Gastroesophageal sphincter (tissue), 3 donors: ENCODE measurements at regions not wholly inside any gene's neighbourhood (a gene's known extent, or its start where the extent isn't known, plus 50 kb on each side); places are given as distances from the start of the nearest gene placed in this dataset.

ENCODE experiments used
- CTCF ChIP-seq, 4 experiments: fragments of 200-600 bp in 2 of 4; fragments of 450-650 bp in 2 of 4; sonication (generic) in 1 of 4; IDR thresholded peaks; one replicate each; pipeline ENCODE4 v1.5.1; 2017 to 2019; ENCODE audit warnings: antibody characterized with exemption in 4 of 4, mild to moderate bottlenecking in 2 of 4, moderate library complexity in 2 of 4
- EP300 ChIP-seq: sonication (generic); formaldehyde crosslinking; IDR thresholded peaks from one replicate; pipeline ENCODE4 v1.6.1; 2017; ENCODE audit warnings: antibody characterized with exemption, mild to moderate bottlenecking
- POLR2A ChIP-seq, 2 donors: fragments of 450-650 bp; IDR thresholded peaks; one replicate each; pipeline ENCODE4 v1.6.1; 2017; ENCODE audit warnings: antibody characterized with exemption in 2 of 2, mild to moderate bottlenecking in 2 of 2, moderate library complexity in 1 of 2
- POLR2AphosphoS5 ChIP-seq: sonication (generic); formaldehyde crosslinking; IDR thresholded peaks from one replicate; pipeline ENCODE4 v1.6.1; 2017; ENCODE audit warnings: antibody characterized with exemption

GRCh38 chr16:58837950-58838349 lies 103.8 kb upstream of the GOT2 start:
- TF ChIP-seq CTCF (IDR thresholded peaks at IDR 0.05) = no peak
- no peak for TF ChIP-seq POLR2A (IDR thresholded peaks at IDR 0.05)
- no peak for TF ChIP-seq POLR2AphosphoS5
- no peak for TF ChIP-seq EP300
